ENCODE measurements at regions not wholly inside any gene's neighbourhood (a gene's known extent, or its start where the extent isn't known, plus 50 kb on each side); places are given as distances from the start of the nearest gene placed in this dataset.
"Not testable (repeated sequence)": the region's sequence is repeated elsewhere in the genome, so short reads cannot be mapped to it uniquely, and the experiment has no call there.

DNA sequence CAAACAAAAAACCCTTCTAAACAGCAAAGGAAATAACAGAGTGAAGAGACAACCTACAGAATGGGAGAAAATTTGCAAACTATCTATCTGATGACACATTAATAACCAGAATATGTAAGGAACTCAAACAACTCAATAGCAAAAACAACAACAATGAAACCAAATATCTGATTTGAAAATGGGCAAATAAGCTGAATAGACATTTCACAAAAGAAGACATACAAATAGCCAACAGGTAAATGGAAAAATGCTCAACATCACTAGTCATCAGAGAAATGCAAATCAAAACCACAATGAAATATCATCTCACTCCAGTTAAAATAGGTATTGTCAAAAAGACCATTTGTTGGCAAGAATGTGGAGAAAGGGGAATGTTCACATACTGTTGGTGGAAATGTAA lies 57.6 kb upstream of the RC3H1 start:
- no peak for DNase-seq (ENCODE audit: low read depth)
- no peak overlapping the region for H3K4me3 ChIP-seq (ENCODE audit: control insufficient read depth, low read depth, low read length)
- TF ChIP-seq, protein P1, sequence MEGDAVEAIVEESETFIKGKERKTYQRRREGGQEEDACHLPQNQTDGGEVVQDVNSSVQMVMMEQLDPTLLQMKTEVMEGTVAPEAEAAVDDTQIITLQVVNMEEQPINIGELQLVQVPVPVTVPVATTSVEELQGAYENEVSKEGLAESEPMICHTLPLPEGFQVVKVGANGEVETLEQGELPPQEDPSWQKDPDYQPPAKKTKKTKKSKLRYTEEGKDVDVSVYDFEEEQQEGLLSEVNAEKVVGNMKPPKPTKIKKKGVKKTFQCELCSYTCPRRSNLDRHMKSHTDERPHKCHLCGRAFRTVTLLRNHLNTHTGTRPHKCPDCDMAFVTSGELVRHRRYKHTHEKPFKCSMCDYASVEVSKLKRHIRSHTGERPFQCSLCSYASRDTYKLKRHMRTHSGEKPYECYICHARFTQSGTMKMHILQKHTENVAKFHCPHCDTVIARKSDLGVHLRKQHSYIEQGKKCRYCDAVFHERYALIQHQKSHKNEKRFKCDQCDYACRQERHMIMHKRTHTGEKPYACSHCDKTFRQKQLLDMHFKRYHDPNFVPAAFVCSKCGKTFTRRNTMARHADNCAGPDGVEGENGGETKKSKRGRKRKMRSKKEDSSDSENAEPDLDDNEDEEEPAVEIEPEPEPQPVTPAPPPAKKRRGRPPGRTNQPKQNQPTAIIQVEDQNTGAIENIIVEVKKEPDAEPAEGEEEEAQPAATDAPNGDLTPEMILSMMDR (IDR thresholded peaks at IDR 0.05; ENCODE audit: control insufficient read depth, insufficient read depth, low read depth, low read length, missing control alignments) = no peak

DNA sequence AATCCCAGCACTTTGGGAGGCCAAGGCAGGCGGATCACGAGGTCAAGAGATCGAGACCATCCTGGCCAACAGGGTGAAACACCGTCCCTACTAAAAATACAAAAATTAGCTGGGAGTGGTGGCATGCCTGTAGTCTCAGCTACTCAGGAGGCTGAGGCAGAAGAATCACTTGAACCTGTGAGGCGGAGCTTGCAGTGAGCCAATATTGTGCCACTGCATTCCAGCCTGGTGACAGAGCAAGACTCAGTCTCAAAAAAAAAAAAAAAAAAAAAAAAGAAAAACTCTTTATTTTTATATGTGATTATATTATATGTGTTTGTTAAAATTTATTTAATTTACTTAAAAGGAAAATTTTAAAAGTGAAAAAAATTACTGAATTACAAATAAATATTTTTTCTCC lies 56.8 kb upstream of the RC3H1 start:
- H3K4me3 ChIP-seq (ENCODE audit: control insufficient read depth, low read depth, low read length); DNase-seq (ENCODE audit: low read depth): not testable (repeated sequence)

DNA sequence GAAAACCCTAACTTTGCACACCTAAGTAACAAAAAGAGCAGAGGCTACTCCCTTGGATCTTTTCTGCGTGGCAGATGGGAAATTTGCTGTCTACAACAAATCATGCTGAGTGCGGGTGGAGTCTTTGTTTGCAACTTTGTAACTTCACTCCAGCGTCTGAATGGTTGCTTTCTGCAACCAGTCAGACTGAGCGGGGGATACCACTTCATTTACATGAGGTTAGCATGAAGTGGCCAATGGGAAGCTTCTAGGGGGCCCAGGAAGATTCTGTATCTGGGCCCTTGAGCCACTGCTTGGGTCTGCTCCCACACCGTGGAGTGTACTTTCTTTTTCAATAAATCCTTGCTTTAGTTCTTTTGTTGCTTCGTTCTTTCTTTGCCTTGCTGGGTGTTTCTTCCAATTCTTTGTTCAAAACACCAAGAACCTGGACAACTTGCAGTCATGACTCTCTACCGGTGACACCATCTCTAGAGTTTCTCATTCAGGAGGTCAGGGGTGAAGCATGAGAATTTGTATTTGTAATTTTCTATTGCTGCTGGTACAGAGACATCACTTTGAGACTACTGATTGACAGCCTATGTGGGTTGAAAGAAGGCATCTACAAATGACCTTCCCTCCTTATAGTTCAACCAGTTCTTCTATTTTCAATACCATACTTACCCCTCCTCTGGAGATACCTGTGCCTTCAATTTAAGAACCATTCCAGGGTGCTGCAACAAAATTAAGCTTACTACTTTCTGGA lies 55.8 kb upstream of the RC3H1 start:
- TF ChIP-seq, protein P1 (IDR thresholded peaks at IDR 0.05; ENCODE audit: control insufficient read depth, insufficient read depth, low read depth, low read length, missing control alignments) = no peak
- DNase-seq (ENCODE audit: low read depth) = no peak
- H3K4me3 ChIP-seq (ENCODE audit: control insufficient read depth, low read depth, low read length) = no peak overlapping the region

DNA sequence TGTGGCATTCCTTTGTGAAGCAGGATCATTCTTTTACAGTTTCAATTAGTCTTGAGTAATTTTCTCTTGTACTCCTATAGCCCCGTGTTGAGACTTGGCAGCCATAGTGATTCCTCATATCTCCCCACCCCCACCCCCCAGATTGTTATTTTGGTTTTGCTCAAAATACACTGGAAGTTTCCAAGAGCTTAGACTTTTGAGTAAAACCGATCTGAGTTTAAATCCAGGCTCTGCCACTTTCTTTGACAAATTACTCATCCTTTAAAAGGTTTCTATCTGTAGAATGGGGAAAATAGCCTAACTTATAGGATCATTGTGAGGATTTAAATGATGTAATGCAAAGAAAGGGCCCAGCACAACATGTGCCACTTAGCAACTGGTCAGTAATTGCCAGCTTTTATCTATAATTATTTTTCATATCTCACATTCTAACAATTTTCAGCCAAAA lies 53.1 kb upstream of the RC3H1 start:
- no peak overlapping the region for H3K4me3 ChIP-seq (ENCODE audit: control insufficient read depth, low read depth, low read length)
- TF ChIP-seq, protein P1 (IDR thresholded peaks at IDR 0.05; ENCODE audit: control insufficient read depth, insufficient read depth, low read depth, low read length, missing control alignments) = no peak
- no peak for DNase-seq (ENCODE audit: low read depth)

DNA sequence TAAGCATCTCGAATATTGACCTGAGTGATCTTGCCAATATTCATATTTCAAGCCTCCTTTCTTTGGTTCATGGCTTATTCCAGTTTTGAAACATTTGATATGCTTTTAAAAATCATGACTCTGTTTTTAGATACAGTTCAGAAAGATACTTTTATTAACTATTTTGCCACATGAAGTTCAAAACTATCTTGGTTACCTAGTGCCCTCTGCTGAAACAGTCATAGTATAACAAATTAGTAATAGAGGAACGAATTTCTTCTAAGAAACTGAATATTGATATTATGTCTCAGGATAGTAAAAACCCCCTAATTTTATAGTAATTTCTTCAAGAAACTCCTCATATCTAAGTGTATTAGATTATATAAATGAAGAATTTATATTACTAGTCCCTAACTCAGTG lies 52.6 kb upstream of the RC3H1 start:
- no peak overlapping the region for H3K4me3 ChIP-seq (ENCODE audit: control insufficient read depth, low read depth, low read length)
- TF ChIP-seq, protein P1 (IDR thresholded peaks at IDR 0.05; ENCODE audit: control insufficient read depth, insufficient read depth, low read depth, low read length, missing control alignments) = peak; percentile 19
- peak; percentile 8 for DNase-seq (ENCODE audit: low read depth)

DNA sequence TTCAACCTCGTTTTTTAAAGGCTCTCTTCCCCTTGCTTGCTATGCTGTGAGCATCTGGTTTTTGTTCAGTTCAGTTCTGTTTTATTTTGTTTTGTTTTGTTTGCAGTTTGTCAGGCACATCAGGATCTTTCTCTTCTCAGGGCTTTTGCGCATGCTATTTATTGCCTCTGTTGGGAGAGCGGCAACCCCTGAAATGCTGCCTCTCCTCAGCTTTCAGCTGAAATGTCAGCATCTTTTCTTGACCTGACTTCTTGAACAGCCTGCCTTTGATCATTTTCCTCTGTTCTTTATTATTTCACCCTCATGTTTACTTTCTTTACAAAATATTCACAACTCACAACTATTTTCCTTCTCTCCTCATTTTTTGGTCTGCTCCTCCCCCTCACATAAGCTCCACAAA lies 50.4 kb upstream of the RC3H1 start:
- no peak overlapping the region for H3K4me3 ChIP-seq (ENCODE audit: control insufficient read depth, low read depth, low read length)
- TF ChIP-seq, protein P1 (IDR thresholded peaks at IDR 0.05; ENCODE audit: control insufficient read depth, insufficient read depth, low read depth, low read length, missing control alignments) = no peak
- DNase-seq (ENCODE audit: low read depth) = no peak
